ENCODE measurements at regions not wholly inside any gene's neighbourhood (a gene's known extent, or its start where the extent isn't known, plus 50 kb on each side); places are given as distances from the start of the nearest gene placed in this dataset.

GRCh38 chr2:226409134-226409533 is 390.5 kb downstream of the IRS1 start:
- peaks cover 0 to 3% (median 2%) of the 10 kb centered on the region in 4 donors for H3K4me1 Mint-ChIP-seq

DNA sequence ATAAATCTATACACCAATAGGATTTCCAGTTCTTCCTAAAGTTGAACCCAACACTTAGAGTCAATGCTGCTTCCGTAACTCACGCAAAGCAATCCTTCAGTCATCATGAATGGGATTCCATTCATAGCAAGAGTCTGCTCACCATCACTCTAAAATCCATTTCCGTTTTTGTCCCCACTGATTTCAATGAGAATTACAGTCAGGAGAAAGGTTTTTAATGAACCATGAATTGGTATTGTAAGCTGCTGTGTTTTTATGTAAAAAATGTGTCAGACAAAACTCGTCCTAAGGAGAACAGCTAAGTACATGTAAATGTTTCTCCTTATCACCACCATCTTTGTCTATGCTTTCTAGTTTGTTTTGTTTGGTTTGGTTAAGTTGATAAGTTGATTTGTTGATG is 391.5 kb downstream of the IRS1 start:
- H3K27ac Mint-ChIP-seq, result no peak overlapping the region
- no peaks in the 10 kb centered on the region for H3K4me1 ChIP-seq (ENCODE audit: insufficient read depth, low read length)
- H3K4me1 Mint-ChIP-seq, result peaks cover 0 to 3% (median 2%) of the 10 kb centered on the region in 4 donors
- no peak overlapping the region for H3K27ac ChIP-seq (ENCODE audit: low read depth, low read length)
- DNase-seq, result no peak
- H3K4me3 Mint-ChIP-seq, result no peak overlapping the region
- no peaks in the 10 kb centered on the region for H3K36me3 ChIP-seq (ENCODE audit: insufficient read depth, low read length)
- ChIA-PET CTCF (ENCODE audit: partially characterized antibody) (no interaction called here), POLR2A (ENCODE audit: partially characterized antibody) (no interaction called here)
- H3K36me3 Mint-ChIP-seq, result no peaks in the 10 kb centered on the region
- H3K27me3 ChIP-seq (ENCODE audit: insufficient read depth, low read length), result no peaks in the 10 kb centered on the region
- H3K9me3 ChIP-seq (ENCODE audit: control insufficient read depth in 1 of 2, low read length in 2 of 2), result no peaks in the 10 kb centered on the region
- peaks cover 3 to 5% of the 10 kb centered on the region in 2 donors for H3K27me3 Mint-ChIP-seq
- intact Hi-C loops (cut with micrococcal nuclease), result no loop called here
- no peak overlapping the region for H3K4me3 ChIP-seq (ENCODE audit: low read length in 2 of 2)
- peaks cover 0 to 5% (median 0%) of the 10 kb centered on the region in 8 donors for H3K9me3 Mint-ChIP-seq

More at GRCh38 chr2:226409134-226409533, 390.5 kb downstream of the IRS1 start:
- ChIA-PET POLR2A (ENCODE audit: partially characterized antibody) (no interaction called here), CTCF (ENCODE audit: partially characterized antibody) (no interaction called here)
- Mint-ChIP-seq H3K4me3 (no peak overlapping the region), H3K36me3 (no peaks in the 10 kb centered on the region), H3K27ac (no peak overlapping the region), H3K27me3 (peaks cover 3 to 5% of the 10 kb centered on the region in 2 donors), H3K9me3 (peaks cover 0 to 5% (median 0%) of the 10 kb centered on the region in 8 donors)
- Histone ChIP-seq H3K9me3 (ENCODE audit: control insufficient read depth in 1 of 2, low read length in 2 of 2) (no peaks in the 10 kb centered on the region), H3K27me3 (ENCODE audit: insufficient read depth, low read length) (no peaks in the 10 kb centered on the region), H3K36me3 (ENCODE audit: insufficient read depth, low read length) (no peaks in the 10 kb centered on the region), H3K4me1 (ENCODE audit: insufficient read depth, low read length) (no peaks in the 10 kb centered on the region), H3K4me3 (ENCODE audit: low read length in 2 of 2) (no peak overlapping the region), H3K27ac (ENCODE audit: low read depth, low read length) (no peak overlapping the region)
- intact Hi-C loops (cut with micrococcal nuclease), result no loop called here
- DNase-seq, result no peak

GRCh38 chr2:226407135-226407534 is 392.5 kb downstream of the IRS1 start:
- H3K36me3 ChIP-seq (ENCODE audit: insufficient read depth, low read length), result no peaks in the 10 kb centered on the region
- Mint-ChIP-seq H3K27me3 (peaks cover 3 to 5% of the 10 kb centered on the region in 2 donors), H3K36me3 (no peaks in the 10 kb centered on the region), H3K4me3 (no peak overlapping the region), H3K9me3 (peaks cover 0 to 5% (median 0%) of the 10 kb centered on the region in 8 donors), H3K4me1 (peaks cover 0 to 3% (median 2%) of the 10 kb centered on the region in 4 donors), H3K27ac (no peak overlapping the region)
- ChIA-PET CTCF (ENCODE audit: partially characterized antibody) (interaction anchor here (1.1 kb wide), 1 partner anchor 9 kb away, joined by 3 read pairs; no protein-coding TSS in a partner anchor), POLR2A (ENCODE audit: partially characterized antibody) (no interaction called here)
- DNase-seq, result no peak
- H3K27ac ChIP-seq (ENCODE audit: low read depth, low read length), result no peak overlapping the region
- no peaks in the 10 kb centered on the region for H3K27me3 ChIP-seq (ENCODE audit: insufficient read depth, low read length)
- H3K4me3 ChIP-seq (ENCODE audit: low read length in 2 of 2), result no peak overlapping the region
- no peaks in the 10 kb centered on the region for H3K4me1 ChIP-seq (ENCODE audit: insufficient read depth, low read length)
- intact Hi-C loops (cut with micrococcal nuclease), result no loop called here
- H3K9me3 ChIP-seq (ENCODE audit: control insufficient read depth in 1 of 2, low read length in 2 of 2), result no peaks in the 10 kb centered on the region

DNA sequence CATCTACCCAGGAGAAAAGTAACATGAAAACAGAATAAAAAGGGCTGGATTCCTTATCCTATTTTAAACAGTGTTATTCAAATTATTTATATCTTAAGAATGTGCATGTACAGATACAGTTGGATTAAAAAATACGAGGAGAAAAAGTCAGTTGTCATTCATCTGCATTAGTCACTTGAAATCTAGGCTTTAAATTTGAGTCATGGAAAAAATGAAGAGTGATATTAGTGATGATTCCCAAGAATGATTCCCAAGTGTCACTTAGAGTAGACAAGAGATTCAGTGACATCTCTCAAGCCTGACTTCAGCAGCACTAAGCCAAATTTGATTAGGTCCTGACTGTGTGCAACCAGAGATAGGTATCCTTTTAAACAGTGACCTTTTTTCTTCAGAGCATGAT is 394.2 kb downstream of the IRS1 start:
- Mint-ChIP-seq H3K27me3 (peaks cover 3 to 7% of the 10 kb centered on the region in 2 donors), H3K27ac (no peak overlapping the region), H3K36me3 (no peaks in the 10 kb centered on the region), H3K4me3 (no peak overlapping the region), H3K4me1 (peaks cover 0 to 3% (median 2%) of the 10 kb centered on the region in 4 donors), H3K9me3 (peaks cover 0 to 6% (median 0%) of the 10 kb centered on the region in 8 donors)
- DNase-seq, result no peak
- POLR2A ChIA-PET (ENCODE audit: partially characterized antibody), result no interaction called here
- Histone ChIP-seq H3K9me3 (ENCODE audit: control insufficient read depth in 1 of 2, low read length in 2 of 2) (no peaks in the 10 kb centered on the region), H3K27me3 (ENCODE audit: insufficient read depth, low read length) (no peaks in the 10 kb centered on the region), H3K4me3 (ENCODE audit: low read length in 2 of 2) (no peak overlapping the region), H3K27ac (ENCODE audit: low read depth, low read length) (no peak overlapping the region), H3K4me1 (ENCODE audit: insufficient read depth, low read length) (no peaks in the 10 kb centered on the region), H3K36me3 (ENCODE audit: insufficient read depth, low read length) (no peaks in the 10 kb centered on the region)
- CTCF ChIA-PET (ENCODE audit: partially characterized antibody), result no interaction called here
- intact Hi-C loops (cut with micrococcal nuclease), result no loop called here

- Histone ChIP-seq H3K27ac (ENCODE audit: low read depth, low read length) (no peak overlapping the region), H3K4me1 (ENCODE audit: insufficient read depth, low read length) (no peaks in the 10 kb centered on the region), H3K36me3 (ENCODE audit: insufficient read depth, low read length) (no peaks in the 10 kb centered on the region), H3K27me3 (ENCODE audit: insufficient read depth, low read length) (no peaks in the 10 kb centered on the region), H3K9me3 (ENCODE audit: control insufficient read depth in 1 of 2, low read length in 2 of 2) (no peaks in the 10 kb centered on the region), H3K4me3 (ENCODE audit: low read length in 2 of 2) (no peak overlapping the region)
- intact Hi-C loops (cut with micrococcal nuclease), result no loop called here
- H3K4me1 Mint-ChIP-seq, result peaks cover 0 to 3% (median 2%) of the 10 kb centered on the region in 4 donors
- H3K9me3 Mint-ChIP-seq, result peaks cover 0 to 3% (median 0%) of the 10 kb centered on the region in 8 donors
- DNase-seq, result no peak
- H3K27ac Mint-ChIP-seq, result no peak overlapping the region
- no peaks in the 10 kb centered on the region for H3K36me3 Mint-ChIP-seq
- ChIA-PET CTCF (ENCODE audit: partially characterized antibody) (no interaction called here), POLR2A (ENCODE audit: partially characterized antibody) (no interaction called here)
- H3K4me3 Mint-ChIP-seq, result no peak overlapping the region
- peaks cover 3 to 4% of the 10 kb centered on the region in 2 donors for H3K27me3 Mint-ChIP-seq
Measured at GRCh38 chr2:226403369-226403768, 396.3 kb downstream of the IRS1 start.

DNA sequence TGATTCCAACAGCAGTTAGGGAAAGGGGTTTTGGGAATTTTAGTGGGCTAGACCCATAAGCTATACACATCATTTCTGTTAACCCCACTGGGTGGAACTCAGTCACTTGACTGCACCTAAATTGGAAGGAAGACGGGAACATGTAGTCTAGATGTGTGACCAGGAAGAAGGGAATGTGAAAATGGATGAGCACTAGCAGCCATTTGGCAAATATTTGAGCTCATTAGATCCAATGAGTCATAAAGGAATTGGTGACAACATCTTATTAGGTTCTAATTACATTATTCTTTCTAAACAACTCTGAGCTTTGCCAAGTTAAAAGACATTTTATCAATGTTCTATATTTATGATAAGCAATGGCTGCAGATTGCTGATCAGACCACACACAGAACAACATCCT is 400.6 kb downstream of the IRS1 start:
- ChIA-PET CTCF (ENCODE audit: partially characterized antibody) (no interaction called here), POLR2A (ENCODE audit: partially characterized antibody) (no interaction called here)
- H3K4me3 ChIP-seq (ENCODE audit: low read length in 2 of 2), result no peak overlapping the region
- Mint-ChIP-seq H3K27ac (no peak overlapping the region), H3K4me1 (no peaks in the 10 kb centered on the region), H3K4me3 (no peak overlapping the region), H3K27me3 (peaks cover 0 to 2% of the 10 kb centered on the region in 2 donors), H3K36me3 (no peaks in the 10 kb centered on the region), H3K9me3 (peaks cover 0 to 2% (median 0%) of the 10 kb centered on the region in 8 donors)
- no peak for DNase-seq
- H3K36me3 ChIP-seq (ENCODE audit: insufficient read depth, low read length), result no peaks in the 10 kb centered on the region
- H3K4me1 ChIP-seq (ENCODE audit: insufficient read depth, low read length), result no peaks in the 10 kb centered on the region
- H3K9me3 ChIP-seq (ENCODE audit: control insufficient read depth in 1 of 2, low read length in 2 of 2), result no peaks in the 10 kb centered on the region
- H3K27ac ChIP-seq (ENCODE audit: low read depth, low read length), result no peak overlapping the region
- intact Hi-C loops (cut with micrococcal nuclease), result no loop called here
- no peaks in the 10 kb centered on the region for H3K27me3 ChIP-seq (ENCODE audit: insufficient read depth, low read length)

DNA sequence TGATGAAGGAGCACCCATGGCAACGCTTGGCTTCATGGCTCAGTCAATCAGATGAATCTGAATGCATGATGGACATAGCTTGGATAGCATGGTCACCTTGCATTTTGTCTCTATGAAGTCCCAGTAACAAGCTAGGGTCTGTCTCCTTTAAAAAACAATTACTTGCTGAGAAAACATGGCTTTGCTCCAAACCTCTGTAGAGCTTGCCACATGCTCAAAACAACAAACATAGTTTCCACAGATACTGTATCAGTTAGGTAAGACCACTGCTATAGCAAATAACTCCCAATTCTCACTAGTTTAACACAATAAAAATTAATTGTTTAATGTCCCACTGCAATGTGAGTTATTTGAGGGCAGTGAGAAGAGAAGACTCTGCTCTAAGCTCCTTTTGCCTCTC is 401.0 kb downstream of the IRS1 start:
- Histone ChIP-seq H3K27ac (ENCODE audit: low read depth, low read length) (no peak overlapping the region), H3K4me3 (ENCODE audit: low read length in 2 of 2) (no peak overlapping the region), H3K27me3 (ENCODE audit: insufficient read depth, low read length) (no peaks in the 10 kb centered on the region), H3K4me1 (ENCODE audit: insufficient read depth, low read length) (no peaks in the 10 kb centered on the region), H3K9me3 (ENCODE audit: control insufficient read depth in 1 of 2, low read length in 2 of 2) (no peaks in the 10 kb centered on the region), H3K36me3 (ENCODE audit: insufficient read depth, low read length) (no peaks in the 10 kb centered on the region)
- POLR2A ChIA-PET (ENCODE audit: partially characterized antibody), result no interaction called here
- peaks cover 0 to 2% of the 10 kb centered on the region in 2 donors for H3K27me3 Mint-ChIP-seq
- no peaks in the 10 kb centered on the region for H3K4me1 Mint-ChIP-seq
- peaks cover 0 to 2% (median 0%) of the 10 kb centered on the region in 8 donors for H3K9me3 Mint-ChIP-seq
- no peak overlapping the region for H3K4me3 Mint-ChIP-seq
- CTCF ChIA-PET (ENCODE audit: partially characterized antibody), result no interaction called here
- intact Hi-C loops (cut with micrococcal nuclease), result no loop called here
- H3K27ac Mint-ChIP-seq, result no peak overlapping the region
- no peaks in the 10 kb centered on the region for H3K36me3 Mint-ChIP-seq
- DNase-seq, result no peak

GRCh38 chr2:226396541-226396940 is 403.1 kb downstream of the IRS1 start:
- no peaks in the 10 kb centered on the region for H3K4me1 ChIP-seq (ENCODE audit: insufficient read depth, low read length)
- peaks cover 0 to 3% (median under 1%) of the 10 kb centered on the region in 8 donors for H3K9me3 Mint-ChIP-seq
- H3K4me1 Mint-ChIP-seq, result no peaks in the 10 kb centered on the region
- no peak overlapping the region for H3K27ac ChIP-seq (ENCODE audit: low read depth, low read length)
- POLR2A ChIA-PET (ENCODE audit: partially characterized antibody), result no interaction called here
- CTCF ChIA-PET (ENCODE audit: partially characterized antibody), result no interaction called here
- DNase-seq, result no peak
- no peaks in the 10 kb centered on the region for H3K36me3 Mint-ChIP-seq
- intact Hi-C loops (cut with micrococcal nuclease), result no loop called here
- no peak overlapping the region for H3K4me3 Mint-ChIP-seq
- H3K4me3 ChIP-seq (ENCODE audit: low read length in 2 of 2), result no peak overlapping the region
- no peaks in the 10 kb centered on the region for H3K36me3 ChIP-seq (ENCODE audit: insufficient read depth, low read length)
- H3K9me3 ChIP-seq (ENCODE audit: control insufficient read depth in 1 of 2, low read length in 2 of 2), result no peaks in the 10 kb centered on the region
- no peaks in the 10 kb centered on the region for H3K27me3 ChIP-seq (ENCODE audit: insufficient read depth, low read length)
- no peak overlapping the region for H3K27ac Mint-ChIP-seq
- peaks cover 0 to 2% of the 10 kb centered on the region in 2 donors for H3K27me3 Mint-ChIP-seq
